Nephron (organoid): ENCODE measurements at regions not wholly inside any gene's neighbourhood (a gene's known extent, or its start where the extent isn't known, plus 50 kb on each side); places are given as distances from the start of the nearest gene placed in this dataset.

ENCODE experiments used
- H3K27ac Mint-ChIP-seq, 3 experiments: 2 replicates each; pipeline ENCODE4 v1.8.0; 2020; ENCODE audit warnings: mixed read lengths in 3 of 3, mild to moderate bottlenecking in 2 of 3, moderate library complexity in 1 of 3
- H3K27me3 Mint-ChIP-seq: 2 replicates; pipeline ENCODE4 v1.8.0; 2021; ENCODE audit warnings: low read depth, mild to moderate bottlenecking, moderate library complexity, mixed read lengths
- H3K36me3 Mint-ChIP-seq: 2 replicates; pipeline ENCODE4 v1.8.0; 2020; ENCODE audit warnings: low read depth, mixed read lengths
- H3K4me1 Mint-ChIP-seq: 2 replicates; pipeline ENCODE4 v1.8.0; 2020; ENCODE audit warnings: mixed read lengths
- H3K4me3 Mint-ChIP-seq, 3 experiments: 2 replicates each; pipeline ENCODE4 v1.8.0; 2020; ENCODE audit warnings: mild to moderate bottlenecking in 3 of 3, mixed read lengths in 3 of 3, moderate library complexity in 2 of 3
- H3K9me3 Mint-ChIP-seq: 2 replicates; pipeline ENCODE4 v1.8.0; 2020; ENCODE audit warnings: mixed read lengths
- CTCF ChIP-seq, 3 experiments: fragments of 200-600 bp; sonication (generic); IDR thresholded peaks; one replicate each; pipeline ENCODE4 v1.5.0; 2021; ENCODE audit warnings: antibody characterized with exemption in 3 of 3; ENCODE audit not compliant: unreplicated experiment in 3 of 3

GRCh38 chr10:113339121-113339520, 213.7 kb upstream of the HABP2 start:
- TF ChIP-seq CTCF (IDR thresholded peaks at IDR 0.05; ENCODE audit: unreplicated experiment in 3 of 3) = no peak
- Mint-ChIP-seq H3K27ac (peak overlapping the region in 1 of 3 experiments; percentile 11), H3K4me1 (peaks cover 24% of the 10 kb centered on the region), H3K36me3 (peaks cover 8% of the 10 kb centered on the region), H3K9me3 (peaks cover 9% of the 10 kb centered on the region), H3K4me3 (no peak overlapping the region), H3K27me3 (peaks cover 4% of the 10 kb centered on the region)

GRCh38 chr10:113340282-113340681, 212.6 kb upstream of the HABP2 start:
- TF ChIP-seq CTCF (IDR thresholded peaks at IDR 0.05; ENCODE audit: unreplicated experiment in 3 of 3) = no peak
- Mint-ChIP-seq H3K4me1 (peaks cover 24% of the 10 kb centered on the region), H3K27ac (peak overlapping the region; percentile 59 to 82 (median 66)), H3K9me3 (peaks cover 5% of the 10 kb centered on the region), H3K4me3 (no peak overlapping the region), H3K36me3 (peaks cover 8% of the 10 kb centered on the region), H3K27me3 (peaks cover 4% of the 10 kb centered on the region)

GRCh38 chr10:113341138-113341537, 211.7 kb upstream of the HABP2 start:
- Mint-ChIP-seq H3K4me3 (no peak overlapping the region), H3K9me3 (peaks cover 5% of the 10 kb centered on the region), H3K27ac (no peak overlapping the region), H3K27me3 (peaks cover 4% of the 10 kb centered on the region), H3K36me3 (peaks cover 8% of the 10 kb centered on the region), H3K4me1 (peaks cover 30% of the 10 kb centered on the region)
- no peak for TF ChIP-seq CTCF (IDR thresholded peaks at IDR 0.05; ENCODE audit: unreplicated experiment in 3 of 3)

- Mint-ChIP-seq H3K4me1 (peaks cover 19% of the 10 kb centered on the region), H3K27me3 (peaks cover 10% of the 10 kb centered on the region), H3K36me3 (peaks cover 11% of the 10 kb centered on the region), H3K4me3 (no peak overlapping the region), H3K9me3 (peaks cover 12% of the 10 kb centered on the region), H3K27ac (peak overlapping the region in 1 of 3 experiments; percentile 17)
- TF ChIP-seq CTCF (IDR thresholded peaks at IDR 0.05; ENCODE audit: unreplicated experiment in 3 of 3) = no peak
These were observed 206.8 kb upstream of the HABP2 start for GRCh38 chr10:113345826-113346624.

- Mint-ChIP-seq H3K27me3 (peaks cover 10% of the 10 kb centered on the region), H3K36me3 (peaks cover 11% of the 10 kb centered on the region), H3K4me3 (no peak overlapping the region), H3K9me3 (peaks cover 12% of the 10 kb centered on the region), H3K27ac (no peak overlapping the region), H3K4me1 (peaks cover 19% of the 10 kb centered on the region)
- TF ChIP-seq CTCF (IDR thresholded peaks at IDR 0.05; ENCODE audit: unreplicated experiment in 3 of 3) = no peak
These were observed 205.3 kb upstream of the HABP2 start for GRCh38 chr10:113347508-113347907.

GRCh38 chr10:113348694-113349093, 204.2 kb upstream of the HABP2 start:
- Mint-ChIP-seq H3K4me1 (peaks cover 19% of the 10 kb centered on the region), H3K4me3 (no peak overlapping the region), H3K27ac (no peak overlapping the region), H3K27me3 (peaks cover 11% of the 10 kb centered on the region), H3K9me3 (peaks cover 9% of the 10 kb centered on the region), H3K36me3 (peaks cover 7% of the 10 kb centered on the region)
- no peak for TF ChIP-seq CTCF (IDR thresholded peaks at IDR 0.05; ENCODE audit: unreplicated experiment in 3 of 3)
